Body of pancreas (tissue), 4 donors: ENCODE measurements at regions not wholly inside any gene's neighbourhood (a gene's known extent, or its start where the extent isn't known, plus 50 kb on each side); places are given as distances from the start of the nearest gene placed in this dataset.

Experiments used
- ATAC-seq: fragments of 150-250 bp; one replicate; pipeline ENCODE4 v1.9.1; 2016
- DNase-seq, 4 donors: peaks; one replicate each; pipeline ENCODE4 v3.0.0-alpha.2; 2019
- H3K27ac ChIP-seq, 4 donors: fragments of 200-600 bp; sonication (generic); 1 replicate in 3 of 4; 2 replicates in 1 of 4; pipeline versions ENCODE4 v1.5.1 to v1.6.1; 2016 to 2019; ENCODE audit warnings: mild to moderate bottlenecking in 1 of 4, mixed read lengths in 1 of 4, moderate library complexity in 1 of 4
- H3K27me3 ChIP-seq, 2 donors: fragments of 200-600 bp; sonication (generic); one replicate each; pipeline ENCODE4 v1.6.0; 2016; ENCODE audit warnings: mild to moderate bottlenecking in 1 of 2
- H3K36me3 ChIP-seq, 2 donors: fragments of 200-600 bp; sonication (generic); replicated peaks in 1 of 2; 2 replicates each; pipeline ENCODE4 v1.5.1; 2016; ENCODE audit warnings: low read depth in 2 of 2; ENCODE audit not compliant: insufficient read depth in 1 of 2
- H3K4me1 ChIP-seq: fragments of 200-600 bp; sonication (generic); one replicate; pipeline ENCODE4 v1.6.0; 2016
- H3K4me3 ChIP-seq, 2 donors: fragments of 200-600 bp; sonication (generic); 1 replicate in 1 of 2; 2 replicates in 1 of 2; pipeline ENCODE4 v1.5.1; 2016 to 2019
- H3K9me3 ChIP-seq, 3 donors: fragments of 200-600 bp; sonication (generic); 1 replicate in 2 of 3; 2 replicates in 1 of 3; pipeline ENCODE4 v1.5.1; 2016
- CTCF ChIP-seq, 7 experiments: fragments of 450-650 bp in 4 of 7; fragments of 200-600 bp in 3 of 7; sonication (generic) in 3 of 7; IDR thresholded peaks; one replicate each; pipeline ENCODE4 v1.5.1; 2016 to 2019; ENCODE audit warnings: antibody characterized with exemption in 7 of 7
- POLR2A ChIP-seq, 3 donors: fragments of 450-650 bp; IDR thresholded peaks; one replicate each; pipeline ENCODE4 v1.6.1; 2016; ENCODE audit warnings: antibody characterized with exemption in 3 of 3, mild to moderate bottlenecking in 2 of 3
- WGBS, 2 donors: methylation state at CpG; one replicate each; pipeline ENCODE4 v1.1.5; 2017; 5-methylcytosine and 5-hydroxymethylcytosine counted together
- intact Hi-C: fragments of 100-400 bp; cut with DNase I; formaldehyde crosslinking; loops from one replicate; pipeline ENCODE4 v1.15.1; 2023

DNA sequence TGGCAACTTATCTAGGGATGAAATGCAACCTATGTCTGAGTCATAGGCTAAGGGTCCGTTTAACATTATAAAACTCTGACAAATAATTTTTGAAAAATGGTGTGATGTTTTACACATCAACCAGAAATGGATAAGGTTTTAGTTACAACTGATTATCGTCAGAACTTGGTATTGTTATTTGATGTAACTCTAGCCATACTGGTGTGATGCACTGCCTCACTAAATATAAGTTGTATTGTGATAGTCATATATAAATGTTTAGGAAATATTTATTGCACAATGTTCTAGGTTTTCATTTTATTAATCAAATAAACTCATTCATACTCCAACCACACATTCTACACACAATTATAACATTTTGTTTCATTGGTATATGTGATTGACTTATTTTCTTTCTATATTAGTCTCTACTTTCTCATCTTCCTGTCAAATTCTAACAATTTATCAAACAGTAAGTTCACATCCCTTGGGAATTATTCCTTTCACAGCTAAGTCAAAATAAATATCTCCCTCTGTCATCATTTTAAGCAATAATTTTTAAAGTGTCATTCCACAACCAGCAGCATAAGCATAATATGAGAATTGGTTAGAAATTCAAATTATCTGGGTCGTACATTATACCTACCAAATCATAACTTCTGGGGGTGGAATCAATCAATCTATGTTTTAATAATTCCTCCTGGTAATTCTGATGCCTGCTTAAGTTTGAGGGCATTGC, 873.9 kb downstream of the SLITRK1 start:
- Histone ChIP-seq H3K4me1 (no peaks in the 10 kb centered on the region), H3K27ac (no peak overlapping the region), H3K9me3 (no peaks in the 10 kb centered on the region), H3K27me3 (no peaks in the 10 kb centered on the region), H3K36me3 (no peaks in the 10 kb centered on the region), H3K4me3 (no peak overlapping the region)
- TF ChIP-seq CTCF (IDR thresholded peaks at IDR 0.05) (no peak), POLR2A (IDR thresholded peaks at IDR 0.05) (no peak)
- intact Hi-C loops: no loop called here
- ATAC-seq (no peak), DNase-seq (no peak)
- WGBS, 2 donors: 33 to 42% methylated on average over 3 of the region's 3 CpGs

DNA sequence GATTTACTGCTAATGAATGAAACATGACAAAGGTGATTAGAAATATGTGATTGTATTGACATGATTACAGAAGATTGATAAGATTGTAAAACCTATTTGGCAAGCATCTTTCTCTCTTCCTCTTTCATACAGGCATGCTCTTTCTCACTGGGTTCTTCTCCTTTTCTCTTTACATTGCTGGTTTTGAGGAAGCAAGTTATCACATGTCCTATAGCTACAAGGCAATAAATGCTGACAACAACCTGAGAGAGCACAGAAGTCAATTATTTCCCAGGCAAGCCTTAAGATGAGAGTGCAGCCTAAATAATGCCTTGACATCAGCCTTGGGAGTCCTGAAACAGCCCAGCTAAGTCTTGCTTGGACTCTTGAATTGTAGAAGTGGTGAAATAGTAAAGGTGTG, 875.0 kb downstream of the SLITRK1 start:
- DNase-seq (no peak), ATAC-seq (no peak)
- TF ChIP-seq POLR2A (IDR thresholded peaks at IDR 0.05): no peak
- intact Hi-C loops: no loop called here
- H3K4me1 ChIP-seq: no peaks in the 10 kb centered on the region
- no peak overlapping the region for H3K4me3 ChIP-seq
- no peaks in the 10 kb centered on the region for H3K36me3 ChIP-seq
- H3K9me3 ChIP-seq: no peaks in the 10 kb centered on the region
- no peak overlapping the region for H3K27ac ChIP-seq
- H3K27me3 ChIP-seq: no peaks in the 10 kb centered on the region

- H3K36me3 ChIP-seq: no peaks in the 10 kb centered on the region
Measured at GRCh38 chr13:83003185-83003584, 879.1 kb downstream of the SLITRK1 start.

DNA sequence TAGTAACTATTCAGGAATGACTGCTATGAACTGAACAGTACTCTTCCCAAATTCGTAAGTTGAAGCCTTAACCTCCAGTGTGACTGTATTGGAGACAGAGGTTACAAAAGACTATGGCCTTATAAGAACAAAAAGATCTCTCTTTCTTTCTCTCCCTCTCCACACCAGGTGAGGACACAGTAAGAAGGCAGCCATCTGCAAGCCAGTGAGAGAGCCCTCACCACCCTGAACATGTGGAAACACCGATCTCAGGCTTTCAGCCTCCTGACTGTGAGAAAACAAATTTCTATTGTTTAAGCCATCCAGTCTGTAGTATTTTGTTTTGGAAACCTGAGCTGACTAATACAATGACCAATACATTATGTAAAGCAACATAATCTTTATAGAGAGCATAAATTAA, 888.9 kb downstream of the SLITRK1 start:
- Histone ChIP-seq H3K27me3 (no peaks in the 10 kb centered on the region), H3K27ac (no peak overlapping the region), H3K4me3 (no peak overlapping the region), H3K4me1 (no peaks in the 10 kb centered on the region), H3K36me3 (no peaks in the 10 kb centered on the region), H3K9me3 (no peaks in the 10 kb centered on the region)
- TF ChIP-seq CTCF (IDR thresholded peaks at IDR 0.05) (no peak), POLR2A (IDR thresholded peaks at IDR 0.05) (no peak)
- ATAC-seq (no peak), DNase-seq (no peak)
- 47 to 79% methylated on average over 2 of the region's 2 CpGs for WGBS, 2 donors
- intact Hi-C loops: no loop called here

More at GRCh38 chr13:83003185-83003584, 879.1 kb downstream of the SLITRK1 start:
- intact Hi-C loops: no loop called here
- no peaks in the 10 kb centered on the region for H3K9me3 ChIP-seq
- no peaks in the 10 kb centered on the region for H3K4me1 ChIP-seq
- H3K27ac ChIP-seq: no peak overlapping the region
- no peaks in the 10 kb centered on the region for H3K27me3 ChIP-seq
- no peak overlapping the region for H3K4me3 ChIP-seq
- no peak for DNase-seq
- ATAC-seq: no peak
- no peak for TF ChIP-seq POLR2A (IDR thresholded peaks at IDR 0.05)
- no peak for TF ChIP-seq CTCF (IDR thresholded peaks at IDR 0.05)

GRCh38 chr13:82976499-82976898, 905.8 kb downstream of the SLITRK1 start:
- DNase-seq (no peak), ATAC-seq (no peak)
- no peaks in the 10 kb centered on the region for H3K27me3 ChIP-seq
- intact Hi-C loops: no loop called here
- H3K4me1 ChIP-seq: no peaks in the 10 kb centered on the region
- H3K36me3 ChIP-seq: no peaks in the 10 kb centered on the region
- H3K27ac ChIP-seq: no peak overlapping the region
- no peak for TF ChIP-seq CTCF (IDR thresholded peaks at IDR 0.05)
- TF ChIP-seq POLR2A (IDR thresholded peaks at IDR 0.05): no peak
- no peak overlapping the region for H3K4me3 ChIP-seq
- no peaks in the 10 kb centered on the region for H3K9me3 ChIP-seq
